ENCODE measurements at regions not wholly inside any gene's neighbourhood (a gene's known extent, or its start where the extent isn't known, plus 50 kb on each side); places are given as distances from the start of the nearest gene placed in this dataset.

GRCh38 chr15:26365077-26365476, 407.8 kb downstream of the GABRB3 start:
- ChIA-PET CTCF (interaction anchor here (0.5 to 0.6 kb wide), 2 partner anchors 61 to 356 kb away, joined by 3 read pairs; no protein-coding TSS in a partner anchor), POLR2A (ENCODE audit: low non-redundant PET) (no interaction called here)
- no peak overlapping the region for H3K27ac ChIP-seq
- TF ChIP-seq CTCF (conservative IDR thresholded peaks at IDR 0.05; ENCODE audit: low read depth) = no peak
- DNase-seq (ENCODE audit: low spot score) = no peak

GRCh38 chr15:26359855-26360254, 413.0 kb downstream of the GABRB3 start:
- no peak for TF ChIP-seq CTCF (conservative IDR thresholded peaks at IDR 0.05; ENCODE audit: low read depth)
- no peak overlapping the region for H3K27ac ChIP-seq
- CTCF ChIA-PET = no interaction called here
- POLR2A ChIA-PET (ENCODE audit: low non-redundant PET) = no interaction called here
- DNase-seq (ENCODE audit: low spot score) = no peak

GRCh38 chr15:26358708-26359107, 414.2 kb downstream of the GABRB3 start:
- no peak for TF ChIP-seq CTCF (conservative IDR thresholded peaks at IDR 0.05; ENCODE audit: low read depth)
- ChIA-PET CTCF (no interaction called here), POLR2A (ENCODE audit: low non-redundant PET) (no interaction called here)
- H3K27ac ChIP-seq = no peak overlapping the region
- DNase-seq (ENCODE audit: low spot score) = no peak

GRCh38 chr15:26357653-26358052, 415.2 kb downstream of the GABRB3 start:
- CTCF ChIA-PET = no interaction called here
- TF ChIP-seq CTCF (conservative IDR thresholded peaks at IDR 0.05; ENCODE audit: low read depth) = no peak

GRCh38 chr15:26355472-26356074, 417.3 kb downstream of the GABRB3 start:
- ChIA-PET CTCF (no interaction called here), POLR2A (ENCODE audit: low non-redundant PET) (no interaction called here)
- H3K27ac ChIP-seq = no peak overlapping the region
- no peak for TF ChIP-seq CTCF (conservative IDR thresholded peaks at IDR 0.05; ENCODE audit: low read depth)
- DNase-seq (ENCODE audit: low spot score) = no peak

More at GRCh38 chr15:26357653-26358052, 415.2 kb downstream of the GABRB3 start:
- H3K27ac ChIP-seq = no peak overlapping the region
- no peak for DNase-seq (ENCODE audit: low spot score)
- POLR2A ChIA-PET (ENCODE audit: low non-redundant PET) = no interaction called here

- H3K27ac ChIP-seq = no peak overlapping the region
- CTCF ChIA-PET = no interaction called here
- DNase-seq (ENCODE audit: low spot score) = no peak
- no peak for TF ChIP-seq CTCF (conservative IDR thresholded peaks at IDR 0.05; ENCODE audit: low read depth)
- POLR2A ChIA-PET (ENCODE audit: low non-redundant PET) = no interaction called here
Measured at GRCh38 chr15:26352909-26353308, 420.0 kb downstream of the GABRB3 start.
